Osteocyte (in vitro differentiated cells): ENCODE measurements at regions not wholly inside any gene's neighbourhood (a gene's known extent, or its start where the extent isn't known, plus 50 kb on each side); places are given as distances from the start of the nearest gene placed in this dataset.

ENCODE experiments used
- DNase-seq: peaks from one replicate; pipeline ENCODE4 v3.0.0; 2021; ENCODE audit warnings: mixed read lengths; ENCODE audit not compliant: unreplicated experiment; ENCODE audit errors: extremely low spot score
- H3K27ac Mint-ChIP-seq: one replicate; pipeline ENCODE4 v1.8.0; 2021; ENCODE audit warnings: mild to moderate bottlenecking, mixed read lengths; ENCODE audit not compliant: unreplicated experiment
- H3K27me3 Mint-ChIP-seq: one replicate; pipeline ENCODE4 v1.8.0; 2021; ENCODE audit warnings: mixed read lengths; ENCODE audit not compliant: unreplicated experiment
- H3K36me3 Mint-ChIP-seq: one replicate; pipeline ENCODE4 v1.8.0; 2021; ENCODE audit warnings: mixed read lengths; ENCODE audit not compliant: unreplicated experiment
- H3K4me1 Mint-ChIP-seq: one replicate; pipeline ENCODE4 v1.8.0; 2021; ENCODE audit warnings: mixed read lengths; ENCODE audit not compliant: unreplicated experiment
- H3K4me3 Mint-ChIP-seq: one replicate; pipeline ENCODE4 v1.8.0; 2021; ENCODE audit warnings: mild to moderate bottlenecking, moderate library complexity, mixed read lengths; ENCODE audit not compliant: unreplicated experiment
- H3K9me3 Mint-ChIP-seq: one replicate; pipeline ENCODE4 v1.8.0; 2021; ENCODE audit warnings: mixed read lengths; ENCODE audit not compliant: unreplicated experiment
- CTCF ChIP-seq: fragments of 200-600 bp; sonication (generic); IDR thresholded peaks from 2 replicates; pipeline ENCODE4 v1.5.0; 2021; ENCODE audit warnings: antibody characterized with exemption, mild to moderate bottlenecking, moderate library complexity

- H3K9me3 Mint-ChIP-seq = no peaks in the 10 kb centered on the region
Observed at GRCh38 chr5:154138701-154139100, 51.8 kb upstream of the GALNT10 start.

GRCh38 chr5:154140381-154140780 lies 50.2 kb upstream of the GALNT10 start:
- DNase-seq = no peak
- no peak overlapping the region for H3K27ac Mint-ChIP-seq
- no peaks in the 10 kb centered on the region for H3K4me1 Mint-ChIP-seq
- H3K4me3 Mint-ChIP-seq = no peak overlapping the region
- H3K27me3 Mint-ChIP-seq = peaks cover 22% of the 10 kb centered on the region
- H3K36me3 Mint-ChIP-seq = no peaks in the 10 kb centered on the region
- H3K9me3 Mint-ChIP-seq = no peaks in the 10 kb centered on the region
- TF ChIP-seq CTCF = no peak

More at GRCh38 chr5:154138701-154139100, 51.8 kb upstream of the GALNT10 start:
- no peaks in the 10 kb centered on the region for H3K36me3 Mint-ChIP-seq
- H3K4me3 Mint-ChIP-seq = no peak overlapping the region
- no peak overlapping the region for H3K27ac Mint-ChIP-seq
- DNase-seq = no peak
- TF ChIP-seq CTCF = no peak
- peaks cover 31% of the 10 kb centered on the region for H3K27me3 Mint-ChIP-seq
- H3K4me1 Mint-ChIP-seq = no peaks in the 10 kb centered on the region
